ENCODE measurements at regions not wholly inside any gene's neighbourhood (a gene's known extent, or its start where the extent isn't known, plus 50 kb on each side); places are given as distances from the start of the nearest gene placed in this dataset.

GRCh38 chr17:13287226-13287625, 269.4 kb upstream of the ELAC2 start:
- no peak for TF ChIP-seq POLR2A (IDR thresholded peaks at IDR 0.05; ENCODE audit: low read depth, low read length)
- no peak for FAIRE-seq
- no peak for DNase-seq (ENCODE audit: insufficient read length, low spot score)

GRCh38 chr17:13283606-13284005, 265.8 kb upstream of the ELAC2 start:
- DNase-seq (ENCODE audit: insufficient read length, low spot score), result no peak
- no peak for FAIRE-seq
- TF ChIP-seq POLR2A (IDR thresholded peaks at IDR 0.05; ENCODE audit: low read depth, low read length), result no peak

GRCh38 chr17:13281626-13282025, 263.8 kb upstream of the ELAC2 start:
- FAIRE-seq, result no peak
- TF ChIP-seq POLR2A (IDR thresholded peaks at IDR 0.05; ENCODE audit: low read depth, low read length), result no peak
- no peak for DNase-seq (ENCODE audit: insufficient read length, low spot score)

GRCh38 chr17:13273806-13274205, 256.0 kb upstream of the ELAC2 start:
- no peak for TF ChIP-seq POLR2A (IDR thresholded peaks at IDR 0.05; ENCODE audit: low read depth, low read length)
- FAIRE-seq (no peak), DNase-seq (ENCODE audit: insufficient read length, low spot score) (no peak)

- FAIRE-seq (no peak), DNase-seq (ENCODE audit: insufficient read length, low spot score) (no peak)
- TF ChIP-seq POLR2A (IDR thresholded peaks at IDR 0.05; ENCODE audit: low read depth, low read length), result no peak
Measured at GRCh38 chr17:13272296-13272695, 254.5 kb upstream of the ELAC2 start.

- DNase-seq (ENCODE audit: insufficient read length, low spot score) (no peak), FAIRE-seq (no peak)
- no peak for TF ChIP-seq POLR2A (IDR thresholded peaks at IDR 0.05; ENCODE audit: low read depth, low read length)
Measured at GRCh38 chr17:13268791-13269595, 251.2 kb upstream of the ELAC2 start.

GRCh38 chr17:13266606-13267005, 248.8 kb upstream of the ELAC2 start:
- DNase-seq (ENCODE audit: insufficient read length, low spot score) (no peak), FAIRE-seq (no peak)
- no peak for TF ChIP-seq POLR2A (IDR thresholded peaks at IDR 0.05; ENCODE audit: low read depth, low read length)

GRCh38 chr17:13265311-13265710, 247.5 kb upstream of the ELAC2 start:
- no peak for TF ChIP-seq POLR2A (IDR thresholded peaks at IDR 0.05; ENCODE audit: low read depth, low read length)
- DNase-seq (ENCODE audit: insufficient read length, low spot score) (no peak), FAIRE-seq (no peak)

- FAIRE-seq, result no peak
- TF ChIP-seq POLR2A (IDR thresholded peaks at IDR 0.05; ENCODE audit: low read depth, low read length), result no peak
- no peak for DNase-seq (ENCODE audit: insufficient read length, low spot score)
Measured at GRCh38 chr17:13263746-13264145, 245.9 kb upstream of the ELAC2 start.

- no peak for TF ChIP-seq POLR2A (IDR thresholded peaks at IDR 0.05; ENCODE audit: low read depth, low read length)
- DNase-seq (ENCODE audit: insufficient read length, low spot score) (no peak), FAIRE-seq (no peak)
Measured at GRCh38 chr17:13256545-13256944, 238.7 kb upstream of the ELAC2 start.

GRCh38 chr17:13253733-13254410, 236.0 kb upstream of the ELAC2 start:
- no peak for DNase-seq (ENCODE audit: insufficient read length, low spot score)
- TF ChIP-seq POLR2A (IDR thresholded peaks at IDR 0.05; ENCODE audit: low read depth, low read length), result no peak
- FAIRE-seq, result no peak

- DNase-seq (ENCODE audit: insufficient read length, low spot score), result no peak
- TF ChIP-seq POLR2A (IDR thresholded peaks at IDR 0.05; ENCODE audit: low read depth, low read length), result no peak
- FAIRE-seq, result no peak
Measured at GRCh38 chr17:13244513-13244912, 226.7 kb upstream of the ELAC2 start.

GRCh38 chr17:13243585-13243984, 225.8 kb upstream of the ELAC2 start:
- FAIRE-seq (no peak), DNase-seq (ENCODE audit: insufficient read length, low spot score) (no peak)
- no peak for TF ChIP-seq POLR2A (IDR thresholded peaks at IDR 0.05; ENCODE audit: low read depth, low read length)

- no peak for TF ChIP-seq POLR2A (IDR thresholded peaks at IDR 0.05; ENCODE audit: low read depth, low read length)
- FAIRE-seq, result no peak
- DNase-seq (ENCODE audit: insufficient read length, low spot score), result no peak
Measured at GRCh38 chr17:13240851-13241250, 223.0 kb upstream of the ELAC2 start.

All from H54 (cell line).